Lung (tissue), 11 donors: ENCODE measurements at regions not wholly inside any gene's neighbourhood (a gene's known extent, or its start where the extent isn't known, plus 50 kb on each side); places are given as distances from the start of the nearest gene placed in this dataset.
"Not testable (repeated sequence)": the region's sequence is repeated elsewhere in the genome, so short reads cannot be mapped to it uniquely, and the experiment has no call there.

ENCODE experiments used
- ATAC-seq: fragments of 200-7000 bp; cut with Tn5 transposase; one replicate; pipeline ENCODE4 v1.9.1; 2020; ENCODE audit warnings: moderate number of reproducible peaks; ENCODE audit not compliant: insufficient read depth, low FRiP score
- DNase-seq, 3 donors: peaks; one replicate each; pipeline ENCODE4 v3.0.0-alpha.2; 2013 to 2017
- H3K27ac ChIP-seq, 2 donors: one replicate each; pipeline ENCODE4 v1.5.1; 2013; ENCODE audit warnings: mild to moderate bottlenecking in 2 of 2, moderate library complexity in 2 of 2, control low read depth in 1 of 2, inconsistent platforms in 1 of 2, low read depth in 1 of 2, low read length in 1 of 2
- H3K27me3 ChIP-seq, 3 donors: one replicate each; pipeline ENCODE4 v1.5.1; 2013; ENCODE audit warnings: low read length in 2 of 3; ENCODE audit not compliant: control insufficient read depth in 3 of 3, insufficient read depth in 3 of 3
- H3K36me3 ChIP-seq, 4 donors: one replicate each; pipeline ENCODE4 v1.5.1; 2013; ENCODE audit warnings: low read length in 4 of 4, mild to moderate bottlenecking in 1 of 4, moderate library complexity in 1 of 4; ENCODE audit not compliant: control insufficient read depth in 4 of 4, insufficient read depth in 4 of 4
- H3K4me1 ChIP-seq, 5 donors: one replicate each; pipeline ENCODE4 v1.5.1; 2013; ENCODE audit warnings: low read length in 5 of 5, mild to moderate bottlenecking in 2 of 5, moderate library complexity in 1 of 5; ENCODE audit not compliant: control insufficient read depth in 5 of 5, insufficient read depth in 5 of 5
- H3K4me3 ChIP-seq: one replicate; pipeline ENCODE4 v1.5.1; 2013; ENCODE audit warnings: mild to moderate bottlenecking, control low read depth, moderate library complexity
- H3K9ac ChIP-seq, 2 donors: one replicate each; pipeline ENCODE4 v1.5.1; 2013; ENCODE audit warnings: low read length in 2 of 2, control low read depth in 1 of 2; ENCODE audit not compliant: insufficient read depth in 1 of 2
- H3K9me3 ChIP-seq, 4 donors: one replicate each; pipeline ENCODE4 v1.5.1; 2013; ENCODE audit warnings: low read length in 3 of 4, mild to moderate bottlenecking in 1 of 4, moderate library complexity in 1 of 4; ENCODE audit not compliant: control insufficient read depth in 4 of 4, insufficient read depth in 3 of 4
- WGBS, 2 donors: extraction: QIAGEN DNeasy Blood & Tissue Kit; methylation state at CpG; one replicate each; pipeline ENCODE4 v1.1.7; 2013; 5-methylcytosine and 5-hydroxymethylcytosine counted together
- TF ChIP-seq, protein P1 (sequence below): IDR thresholded peaks from 2 replicates; pipeline ENCODE4 v1.5.1; 2012; ENCODE audit warnings: mild to moderate bottlenecking; ENCODE audit errors: control extremely low read depth, extremely low read depth
- donor health status: control.
- donor health status: control.
- donor health status: Bipolar disorder and iron deficiency.
- donor health status: healthy.
- donor health status: DM: yes; HTN: yes; CAD: no.

DNA sequence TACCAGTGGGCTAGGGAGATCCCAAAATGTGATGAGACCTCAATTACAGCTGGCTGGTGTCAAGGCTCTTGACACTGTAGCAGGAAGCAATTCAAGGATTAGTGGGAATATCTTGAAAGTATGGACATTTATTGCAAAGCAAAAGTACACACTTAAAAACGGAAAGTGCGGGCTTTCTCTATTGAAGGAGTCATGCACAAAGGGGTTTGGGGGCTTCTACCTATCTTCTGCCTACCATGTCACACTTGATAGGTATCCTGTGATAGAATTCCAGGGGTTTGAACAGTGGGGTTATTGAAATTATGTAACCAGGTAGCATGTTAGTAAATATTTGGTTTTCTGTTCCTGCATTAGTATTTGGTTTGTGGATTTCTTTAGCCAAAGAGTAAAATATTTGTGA lies 1652.1 kb upstream of the DDX18 start:
- Histone ChIP-seq H3K27me3 (no peaks in the 10 kb centered on the region), H3K36me3 (no peaks in the 10 kb centered on the region), H3K27ac (no peak overlapping the region), H3K4me3 (no peak overlapping the region), H3K4me1 (no peaks in the 10 kb centered on the region), H3K9ac (no peak overlapping the region), H3K9me3 (peaks cover 0 to 9% (median 4%) of the 10 kb centered on the region in 4 donors)
- no peak for DNase-seq
- TF ChIP-seq, protein P1, sequence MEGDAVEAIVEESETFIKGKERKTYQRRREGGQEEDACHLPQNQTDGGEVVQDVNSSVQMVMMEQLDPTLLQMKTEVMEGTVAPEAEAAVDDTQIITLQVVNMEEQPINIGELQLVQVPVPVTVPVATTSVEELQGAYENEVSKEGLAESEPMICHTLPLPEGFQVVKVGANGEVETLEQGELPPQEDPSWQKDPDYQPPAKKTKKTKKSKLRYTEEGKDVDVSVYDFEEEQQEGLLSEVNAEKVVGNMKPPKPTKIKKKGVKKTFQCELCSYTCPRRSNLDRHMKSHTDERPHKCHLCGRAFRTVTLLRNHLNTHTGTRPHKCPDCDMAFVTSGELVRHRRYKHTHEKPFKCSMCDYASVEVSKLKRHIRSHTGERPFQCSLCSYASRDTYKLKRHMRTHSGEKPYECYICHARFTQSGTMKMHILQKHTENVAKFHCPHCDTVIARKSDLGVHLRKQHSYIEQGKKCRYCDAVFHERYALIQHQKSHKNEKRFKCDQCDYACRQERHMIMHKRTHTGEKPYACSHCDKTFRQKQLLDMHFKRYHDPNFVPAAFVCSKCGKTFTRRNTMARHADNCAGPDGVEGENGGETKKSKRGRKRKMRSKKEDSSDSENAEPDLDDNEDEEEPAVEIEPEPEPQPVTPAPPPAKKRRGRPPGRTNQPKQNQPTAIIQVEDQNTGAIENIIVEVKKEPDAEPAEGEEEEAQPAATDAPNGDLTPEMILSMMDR: no peak
- ATAC-seq: no peak
- WGBS, 2 donors: 95 to 96% methylated on average over 2 of the region's 2 CpGs

DNA sequence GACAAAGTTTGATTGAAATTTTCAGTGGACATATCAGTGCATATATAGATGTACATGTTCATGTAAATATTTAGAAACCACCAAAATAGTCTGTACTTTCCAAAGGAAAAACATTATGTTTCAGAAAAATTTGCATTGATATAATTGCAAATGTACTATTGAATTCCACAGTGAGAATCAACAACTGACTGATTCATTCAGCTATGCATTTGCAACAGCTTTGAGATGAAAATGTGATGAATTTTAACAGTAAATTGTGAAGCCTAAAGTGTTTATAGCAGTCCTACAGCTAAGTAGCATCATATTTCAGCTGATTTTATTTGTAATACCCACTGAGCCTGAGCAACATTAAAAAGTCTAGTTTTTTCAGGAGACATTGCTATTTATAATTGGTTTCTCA lies 1647.4 kb upstream of the DDX18 start:
- no peaks in the 10 kb centered on the region for H3K27me3 ChIP-seq
- ATAC-seq (no peak), DNase-seq (no peak)
- TF ChIP-seq, protein P1: no peak
- H3K36me3 ChIP-seq: no peaks in the 10 kb centered on the region
- H3K4me3 ChIP-seq: no peak overlapping the region
- no peaks in the 10 kb centered on the region for H3K4me1 ChIP-seq
- H3K27ac ChIP-seq: no peak overlapping the region
- H3K9me3 ChIP-seq: peaks cover 0 to 9% (median 3%) of the 10 kb centered on the region in 4 donors
- no peak overlapping the region for H3K9ac ChIP-seq

DNA sequence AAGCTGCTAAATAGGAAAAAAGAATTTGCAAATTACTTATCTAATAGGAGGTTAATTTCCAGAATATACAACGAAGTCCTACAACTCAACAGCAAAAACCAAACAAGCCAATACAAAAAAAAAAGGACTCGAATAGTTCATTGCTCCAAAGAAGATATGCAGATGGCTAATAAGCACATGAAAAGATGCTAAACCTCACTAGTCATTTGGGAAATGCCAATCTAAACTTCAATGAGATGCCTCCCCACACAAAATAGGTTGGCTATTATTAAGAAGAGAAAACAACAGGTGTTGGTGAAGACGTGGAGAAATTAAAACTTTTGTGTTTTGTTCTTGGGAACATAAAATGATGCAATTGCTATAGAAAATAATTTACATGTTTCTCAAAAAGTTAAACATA lies 1634.4 kb upstream of the DDX18 start:
- peaks cover 0 to 4% (median 0%) of the 10 kb centered on the region in 4 donors for H3K9me3 ChIP-seq
- 35 to 39% methylated on average over 3 of the region's 3 CpGs for WGBS, 2 donors
- ATAC-seq (no peak), DNase-seq (no peak)
- H3K4me3 ChIP-seq: no peak overlapping the region
- no peak overlapping the region for H3K27ac ChIP-seq
- H3K36me3 ChIP-seq: no peaks in the 10 kb centered on the region
- H3K4me1 ChIP-seq: no peaks in the 10 kb centered on the region
- no peaks in the 10 kb centered on the region for H3K27me3 ChIP-seq
- TF ChIP-seq, protein P1: no peak
- no peak overlapping the region for H3K9ac ChIP-seq

DNA sequence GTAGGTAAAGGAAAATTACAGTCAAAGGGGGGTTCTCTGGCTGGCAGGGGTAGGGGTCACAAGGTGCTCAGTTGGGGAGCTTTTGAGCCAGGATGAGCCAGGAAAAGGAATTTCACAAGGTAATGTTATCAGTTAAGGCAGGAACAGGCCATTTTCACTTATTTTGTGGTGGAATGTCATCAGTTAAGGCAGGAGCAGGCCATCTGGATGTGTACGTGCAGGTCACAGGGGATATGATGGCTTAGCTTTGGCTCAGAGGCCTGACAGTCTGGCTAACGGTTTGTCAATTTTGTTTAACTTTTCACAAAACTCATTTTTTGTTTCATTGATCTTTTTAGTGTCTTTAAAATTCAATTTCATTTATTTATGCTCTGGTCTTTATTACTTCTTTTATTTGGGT lies 1623.8 kb upstream of the DDX18 start:
- H3K9ac ChIP-seq, H3K36me3 ChIP-seq, DNase-seq, ATAC-seq, H3K27ac ChIP-seq, H3K27me3 ChIP-seq, H3K4me1 ChIP-seq, H3K9me3 ChIP-seq, H3K4me3 ChIP-seq: not testable (repeated sequence)
- 73 to 79% methylated on average over 2 of the region's 2 CpGs for WGBS, 2 donors
